ENCODE measurements at regions not wholly inside any gene's neighbourhood (a gene's known extent, or its start where the extent isn't known, plus 50 kb on each side); places are given as distances from the start of the nearest gene placed in this dataset.
"Not testable (repeated sequence)": the region's sequence is repeated elsewhere in the genome, so short reads cannot be mapped to it uniquely, and the experiment has no call there.

DNA sequence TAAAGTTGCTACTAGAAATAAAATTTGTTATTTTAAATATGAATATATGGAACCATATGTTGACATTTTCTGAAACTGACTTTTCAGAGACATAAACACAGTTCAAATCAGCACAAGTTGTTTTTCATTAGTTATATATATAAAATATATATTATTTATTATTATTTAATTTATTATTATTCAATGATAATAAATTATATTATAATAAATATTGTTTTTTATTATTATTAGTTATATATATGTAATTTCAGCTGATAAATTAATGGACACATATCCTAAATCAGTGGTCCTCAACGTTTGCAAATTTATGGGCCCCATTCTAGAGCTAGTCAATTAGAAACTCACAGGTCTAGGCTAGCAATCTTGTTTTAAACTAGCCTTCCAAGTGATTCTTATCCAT is 809.3 kb downstream of the C4orf33 start:
- no peak for DNase-seq

DNA sequence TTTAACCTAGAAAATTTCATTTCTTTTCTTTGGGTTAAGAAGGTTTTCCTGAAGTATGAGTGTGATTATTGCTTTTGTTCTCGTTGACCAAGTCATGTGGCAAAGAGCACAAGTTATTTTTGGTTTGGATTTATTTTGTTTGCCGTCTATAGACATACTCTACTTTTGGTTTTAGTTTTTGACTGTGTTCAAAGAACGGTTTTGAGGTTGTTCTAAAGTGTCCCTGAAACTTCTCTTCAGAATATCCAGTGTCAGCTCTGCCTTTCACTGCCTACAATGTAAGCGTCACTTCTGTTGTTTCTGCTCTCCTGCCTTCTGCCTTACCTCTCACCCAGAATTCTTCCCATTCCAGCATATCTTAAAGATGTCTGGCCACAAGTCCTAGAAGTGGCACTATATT is 812.2 kb downstream of the C4orf33 start:
- DNase-seq, result no peak

DNA sequence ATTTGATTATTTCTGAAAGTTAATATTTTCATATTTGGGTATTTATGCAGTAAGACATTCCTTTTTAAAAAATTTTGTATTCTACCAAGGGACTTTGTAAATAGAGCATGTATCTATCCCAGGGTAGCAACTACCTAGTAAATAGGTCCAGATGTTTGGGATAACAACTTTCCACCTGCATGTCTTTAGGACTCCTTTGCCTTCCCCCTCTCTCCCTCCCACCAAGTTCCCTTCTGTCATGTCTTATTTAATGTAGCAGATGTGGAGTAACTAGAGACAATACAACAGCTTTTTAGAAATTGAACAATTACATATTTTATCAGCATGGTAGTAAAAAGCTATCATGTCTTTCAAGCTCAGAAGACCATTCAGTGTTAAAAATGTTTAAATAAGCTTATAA is 821.0 kb downstream of the C4orf33 start:
- no peak for DNase-seq

- no peak for DNase-seq
Measured at GRCh38 chr4:129917651-129918050, 821.7 kb downstream of the C4orf33 start.

GRCh38 chr4:129926936-129927335 is 831.0 kb downstream of the C4orf33 start:
- DNase-seq, result no peak

DNA sequence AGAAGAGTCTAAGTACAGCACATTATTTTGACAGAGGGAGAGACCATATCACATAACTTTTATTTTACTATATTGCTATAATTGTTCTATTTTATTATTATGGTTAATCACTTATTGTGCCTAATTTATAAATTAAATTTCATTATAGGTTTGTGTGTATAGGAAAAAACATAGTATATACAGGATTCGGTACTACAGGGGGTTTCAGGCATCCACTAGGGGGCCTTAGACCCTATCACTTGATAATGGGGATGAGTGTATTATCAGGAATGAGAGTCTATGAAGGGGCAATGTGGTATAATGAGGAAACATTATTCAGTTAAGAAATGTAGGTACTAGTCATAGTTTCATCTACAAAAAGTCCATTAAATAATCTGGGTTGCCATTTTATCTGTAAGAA is 833.1 kb downstream of the C4orf33 start:
- no peak for DNase-seq

DNA sequence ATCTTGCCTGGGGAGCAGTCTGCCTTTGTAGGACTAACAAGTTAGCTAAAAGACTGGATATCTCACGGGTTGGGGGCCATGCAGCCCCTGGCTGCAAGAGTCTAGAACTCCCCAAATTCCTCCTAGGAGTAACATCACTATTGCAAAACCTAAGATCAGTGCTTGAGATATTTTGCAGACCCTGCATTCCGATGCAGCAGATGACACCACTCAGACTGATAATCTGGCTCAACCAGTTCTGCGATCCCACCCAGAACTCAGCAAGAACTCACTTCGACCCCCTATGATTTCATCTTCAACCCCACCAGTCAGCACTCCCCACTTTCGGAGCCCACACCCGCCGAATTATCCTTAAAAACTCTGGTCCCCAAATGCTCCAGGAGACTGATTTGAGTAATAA is 834.0 kb downstream of the C4orf33 start:
- no peak for DNase-seq

GRCh38 chr4:129950217-129950616 is 854.3 kb downstream of the C4orf33 start:
- no peak for DNase-seq

DNA sequence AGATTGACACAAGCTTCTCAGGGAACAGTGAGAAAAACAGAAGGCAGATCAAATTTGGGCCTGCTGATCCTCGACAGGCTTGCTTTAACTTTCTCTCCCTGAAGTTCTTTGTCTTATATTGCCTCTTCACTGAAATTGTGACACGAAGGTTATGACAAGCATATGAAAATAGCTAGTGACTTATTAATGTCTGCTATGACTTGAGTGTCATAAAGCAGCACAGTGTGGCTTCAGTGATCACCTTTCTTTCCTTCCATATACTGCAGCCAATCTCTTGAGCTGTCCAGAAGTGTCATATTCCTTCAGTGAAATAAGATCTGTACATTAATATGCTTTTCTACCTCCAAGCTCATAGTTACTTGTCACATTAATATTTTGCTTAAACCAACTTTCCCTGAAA is 870.2 kb downstream of the C4orf33 start:
- no peak for DNase-seq

DNA sequence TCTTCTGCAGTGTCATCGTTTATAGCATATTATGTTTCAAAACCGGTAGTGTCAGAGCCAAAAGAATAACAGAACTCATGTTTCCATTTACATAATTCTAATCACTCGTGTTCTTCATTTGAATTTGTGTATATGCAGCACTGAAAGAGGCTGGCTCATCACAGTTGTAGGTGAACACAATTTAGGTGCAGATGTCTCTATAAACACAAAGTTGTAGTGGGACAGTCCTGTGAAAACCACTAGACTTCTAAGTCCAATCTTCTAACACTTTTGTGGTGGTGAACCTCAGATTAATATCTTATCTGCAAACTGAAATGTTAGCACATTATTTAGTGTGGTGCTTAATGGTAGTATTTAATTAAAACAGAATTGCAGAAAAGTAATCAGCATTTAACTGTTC is 872.4 kb downstream of the C4orf33 start:
- DNase-seq, result no peak

DNA sequence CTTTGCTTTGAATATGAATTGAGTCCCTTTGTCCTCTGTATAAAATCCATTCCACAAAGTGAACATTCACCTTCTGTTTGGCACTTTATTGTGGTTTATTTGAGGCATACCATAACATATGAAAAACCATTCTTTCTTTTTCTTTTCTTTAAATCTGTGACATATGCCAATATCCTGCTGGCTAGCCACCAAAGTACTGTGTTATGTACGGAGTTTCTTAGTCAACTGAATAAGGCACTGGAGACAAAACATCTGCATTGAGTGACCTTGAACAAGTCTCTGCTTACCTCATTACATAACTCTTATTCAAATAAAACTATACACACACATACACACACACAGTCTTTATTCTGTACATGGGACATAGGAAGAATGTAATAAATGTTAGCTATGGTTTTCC is 872.8 kb downstream of the C4orf33 start:
- no peak for DNase-seq

GRCh38 chr4:129970801-129971200 is 874.8 kb downstream of the C4orf33 start:
- no peak for DNase-seq

GRCh38 chr4:129971419-129971818 is 875.5 kb downstream of the C4orf33 start:
- DNase-seq, result no peak

- DNase-seq, result no peak
Measured at GRCh38 chr4:129972257-129972656, 876.3 kb downstream of the C4orf33 start.

DNA sequence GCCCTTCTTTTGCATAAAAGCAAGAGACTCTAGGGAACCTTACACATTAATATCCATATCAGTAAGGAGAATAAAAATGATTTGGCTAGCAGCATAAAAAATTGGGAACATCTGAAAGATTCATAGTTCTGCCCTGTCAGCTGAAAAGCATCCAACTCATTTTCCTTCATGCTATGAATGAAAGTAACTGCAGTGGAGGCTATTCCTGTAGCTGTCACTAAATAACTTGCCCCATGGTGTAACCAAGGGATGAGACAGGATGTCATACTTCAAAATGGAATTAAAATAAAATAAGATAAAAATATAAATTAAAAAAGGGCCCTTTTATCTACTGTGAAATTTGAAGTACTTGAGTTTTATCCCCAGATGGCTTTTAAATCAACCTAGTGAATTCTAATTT is 878.8 kb downstream of the C4orf33 start:
- no peak for DNase-seq

DNA sequence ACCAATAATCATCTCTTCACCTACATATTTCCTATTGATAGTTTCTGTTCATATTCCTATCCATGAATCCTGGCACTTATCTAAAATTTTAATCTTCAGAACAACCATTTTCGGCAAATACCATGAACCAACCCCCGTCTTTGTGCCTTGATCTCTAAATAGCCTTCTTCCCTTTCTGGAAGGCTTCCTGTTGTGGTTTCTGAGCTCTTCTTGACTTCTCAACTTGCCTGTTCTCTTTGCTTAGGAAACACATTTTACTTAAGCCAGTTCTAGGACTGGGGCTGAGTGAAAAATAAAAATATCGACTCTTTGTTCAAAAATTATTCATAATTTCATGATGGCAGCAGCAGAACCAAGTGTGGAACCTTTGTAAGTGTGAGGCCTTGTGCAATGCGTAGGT is 882.4 kb downstream of the C4orf33 start:
- DNase-seq, result no peak

GRCh38 chr4:129988957-129989356 is 893.0 kb downstream of the C4orf33 start:
- DNase-seq, result no peak

DNA sequence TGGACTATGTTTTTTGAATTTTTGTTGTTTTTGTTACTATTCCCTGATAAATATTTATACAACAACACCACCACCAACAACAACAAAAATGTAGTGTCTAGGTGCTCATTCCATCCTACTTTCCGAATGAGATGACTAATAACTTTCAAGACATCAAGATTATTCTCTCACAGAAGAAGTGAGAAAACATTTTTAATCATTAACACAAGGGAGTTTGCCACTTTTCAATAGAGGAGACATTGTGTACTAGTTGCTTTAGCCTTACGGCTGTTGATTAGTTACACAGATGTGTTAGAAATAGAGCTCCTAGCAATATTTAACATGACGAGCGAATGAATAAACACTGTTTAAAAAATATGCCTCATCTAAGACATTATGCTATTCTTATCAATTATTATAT is 898.8 kb downstream of the C4orf33 start:
- no peak for DNase-seq

- DNase-seq, result no peak
Measured at GRCh38 chr4:129998436-129999150, 902.6 kb downstream of the C4orf33 start.

GRCh38 chr4:129999156-129999555 is 903.2 kb downstream of the C4orf33 start:
- no peak for DNase-seq

DNA sequence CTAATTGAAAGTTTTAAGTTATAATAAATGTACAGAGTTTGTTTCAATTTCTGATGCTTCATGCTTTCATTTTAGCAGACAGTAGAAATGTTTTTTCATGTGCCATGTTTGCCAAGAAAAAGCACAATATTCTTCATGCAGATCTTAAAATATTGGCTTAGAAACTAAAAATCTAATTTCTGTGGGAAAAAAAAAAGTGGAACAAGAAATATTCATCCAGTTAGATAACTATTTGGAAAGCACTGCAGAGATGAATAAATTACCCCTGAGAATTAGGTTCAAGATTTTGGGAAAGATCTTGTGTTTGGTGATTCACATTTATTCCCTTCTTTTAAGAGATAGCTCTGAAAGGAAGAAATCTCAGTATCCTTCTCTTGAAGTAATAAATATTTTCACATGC is 912.5 kb downstream of the C4orf33 start:
- no peak for DNase-seq

GRCh38 chr4:130012806-130013205 is 916.9 kb downstream of the C4orf33 start:
- DNase-seq, result not testable (repeated sequence)

- no peak for DNase-seq
Measured at GRCh38 chr4:130021706-130022105, 925.8 kb downstream of the C4orf33 start.

GRCh38 chr4:130023088-130023487 is 927.1 kb downstream of the C4orf33 start:
- no peak for DNase-seq

DNA sequence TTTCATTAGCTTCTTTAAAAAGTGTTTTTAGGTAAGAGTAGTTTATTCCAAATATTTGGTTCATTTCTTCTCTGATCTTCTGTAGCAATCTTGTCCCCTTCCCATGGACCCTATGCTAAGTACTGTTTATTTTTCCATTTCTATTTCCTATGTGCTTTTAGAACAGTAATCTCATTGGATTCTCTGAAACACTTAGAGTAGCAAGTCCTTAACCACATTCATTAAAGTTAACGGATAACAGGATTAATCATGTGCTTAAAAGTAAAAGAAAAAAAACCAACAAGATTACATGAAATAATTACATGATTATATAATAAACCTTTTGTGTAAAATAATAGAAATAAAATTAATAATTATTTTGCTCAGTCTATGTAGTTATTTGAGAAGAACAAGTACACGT is 929.7 kb downstream of the C4orf33 start:
- DNase-seq, result no peak

DNA sequence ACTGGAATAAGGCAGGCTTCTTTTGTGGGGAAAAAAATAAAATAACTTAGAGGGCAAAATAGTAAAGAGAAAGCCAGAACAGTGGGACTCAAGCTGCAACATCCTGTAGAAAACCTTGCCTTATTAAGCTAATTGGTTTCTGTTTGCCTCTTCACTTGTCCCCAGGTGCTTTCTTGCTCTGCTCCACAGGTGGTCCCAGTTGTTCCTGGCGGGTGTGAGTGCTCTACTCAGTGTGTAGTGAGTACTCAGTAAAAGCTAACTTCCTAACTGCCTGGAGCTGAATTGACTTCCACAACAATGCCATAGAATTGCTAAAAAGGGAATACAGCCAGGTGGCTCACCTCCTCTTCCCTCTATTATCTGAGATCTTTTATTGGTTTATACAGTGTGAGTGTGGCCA is 930.2 kb downstream of the C4orf33 start:
- DNase-seq, result no peak
